ENCODE measurements at regions not wholly inside any gene's neighbourhood (a gene's known extent, or its start where the extent isn't known, plus 50 kb on each side); places are given as distances from the start of the nearest gene placed in this dataset.

DNA sequence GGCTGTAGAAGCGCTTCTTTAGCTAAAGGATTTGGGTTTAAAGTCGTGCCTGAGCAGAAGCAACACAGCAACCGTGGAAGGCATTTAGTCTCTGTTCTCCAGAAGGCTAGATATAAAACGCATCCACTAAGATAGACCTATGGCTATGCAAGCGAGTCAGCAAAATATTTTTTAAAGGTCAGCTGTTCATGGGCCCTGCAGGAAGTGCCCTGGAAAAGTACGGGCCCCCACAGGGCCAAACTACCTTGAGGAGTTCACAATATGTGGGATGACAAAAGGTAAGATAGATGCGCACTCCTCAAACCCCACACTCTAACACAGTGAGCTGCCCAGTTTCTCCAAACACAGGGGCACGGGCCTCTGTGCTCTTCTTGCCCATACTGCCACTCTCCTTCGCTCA is 261.6 kb downstream of the VPS13C start:
- no peak for DNase-seq
- in situ Hi-C loops (cut with MboI; ENCODE audit: low pct_unique_long_range_greater_than_20kb, low sequenced_read_pairs), result no loop called here

DNA sequence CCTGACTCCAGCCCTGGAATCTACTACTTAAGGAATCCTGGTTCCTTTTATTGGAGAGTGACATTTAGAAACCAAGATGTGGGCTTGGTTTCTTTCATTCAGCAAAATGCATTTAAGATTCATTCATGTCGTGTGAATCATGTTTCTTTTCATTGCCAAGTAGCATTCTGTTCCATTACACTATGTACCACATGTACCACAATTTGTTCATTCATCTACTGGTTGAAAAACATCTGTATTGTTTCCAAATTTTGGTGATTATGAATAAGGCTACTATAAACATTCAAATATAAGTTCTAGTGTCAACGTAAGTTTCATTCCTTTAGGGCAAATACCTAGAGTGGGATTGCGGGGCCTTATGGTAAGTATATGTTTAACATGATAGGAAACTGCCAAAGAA is 264.2 kb downstream of the VPS13C start:
- no peak for DNase-seq
- in situ Hi-C loops (cut with MboI; ENCODE audit: low pct_unique_long_range_greater_than_20kb, low sequenced_read_pairs), result no loop called here

DNA sequence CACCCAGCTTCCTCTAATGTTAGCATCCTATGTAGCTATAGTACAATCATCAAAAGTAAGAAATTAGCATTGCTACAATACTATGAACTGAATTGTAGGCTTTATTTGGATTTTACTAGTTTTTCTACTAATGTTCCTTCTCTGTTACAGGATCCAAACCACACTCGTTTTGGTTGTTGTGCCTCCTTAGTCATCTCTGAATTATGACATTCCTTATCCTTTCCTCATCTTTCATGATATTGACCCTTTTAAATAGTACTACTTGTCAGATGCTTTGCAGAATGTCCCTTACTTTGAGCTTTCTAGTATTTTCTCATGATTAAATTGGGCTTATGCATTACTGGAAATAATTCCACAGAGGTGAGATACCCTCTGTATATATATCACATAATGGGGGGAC is 265.4 kb downstream of the VPS13C start:
- in situ Hi-C loops (cut with MboI; ENCODE audit: low pct_unique_long_range_greater_than_20kb, low sequenced_read_pairs), result no loop called here
- DNase-seq, result no peak

- in situ Hi-C loops (cut with MboI; ENCODE audit: low pct_unique_long_range_greater_than_20kb, low sequenced_read_pairs), result no loop called here
- DNase-seq, result no peak
These were observed 266.0 kb downstream of the VPS13C start for GRCh38 chr15:61794276-61794675.

DNA sequence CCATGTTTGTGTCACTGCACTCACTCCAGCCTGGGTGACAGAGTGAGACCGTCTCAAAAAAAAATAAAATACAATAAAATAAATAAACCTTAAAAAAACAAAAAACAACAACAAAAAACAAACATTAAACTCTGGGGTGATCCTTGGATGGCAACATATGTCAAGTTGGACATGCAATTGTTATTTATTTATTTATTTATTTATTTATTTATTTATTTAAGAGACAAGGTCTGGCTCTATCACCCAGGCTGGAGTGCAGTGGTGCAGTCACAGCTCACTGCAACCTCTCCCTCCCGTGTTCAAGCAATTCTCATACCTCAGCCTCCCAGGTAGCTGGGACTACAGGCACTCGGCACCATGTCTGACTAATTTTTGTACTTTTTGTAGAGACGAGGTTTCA is 275.5 kb downstream of the VPS13C start:
- in situ Hi-C loops (cut with MboI; ENCODE audit: low pct_unique_long_range_greater_than_20kb, low sequenced_read_pairs), result no loop called here
- no peak for DNase-seq

GRCh38 chr15:61780278-61780980 is 279.8 kb downstream of the VPS13C start:
- no peak for DNase-seq

GRCh38 chr15:61777689-61778088 is 282.6 kb downstream of the VPS13C start:
- no peak for DNase-seq
- in situ Hi-C loops (cut with MboI; ENCODE audit: low pct_unique_long_range_greater_than_20kb, low sequenced_read_pairs), result no loop called here

More at GRCh38 chr15:61780278-61780980, 279.8 kb downstream of the VPS13C start:
- in situ Hi-C loops (cut with MboI; ENCODE audit: low pct_unique_long_range_greater_than_20kb, low sequenced_read_pairs), result no loop called here

DNA sequence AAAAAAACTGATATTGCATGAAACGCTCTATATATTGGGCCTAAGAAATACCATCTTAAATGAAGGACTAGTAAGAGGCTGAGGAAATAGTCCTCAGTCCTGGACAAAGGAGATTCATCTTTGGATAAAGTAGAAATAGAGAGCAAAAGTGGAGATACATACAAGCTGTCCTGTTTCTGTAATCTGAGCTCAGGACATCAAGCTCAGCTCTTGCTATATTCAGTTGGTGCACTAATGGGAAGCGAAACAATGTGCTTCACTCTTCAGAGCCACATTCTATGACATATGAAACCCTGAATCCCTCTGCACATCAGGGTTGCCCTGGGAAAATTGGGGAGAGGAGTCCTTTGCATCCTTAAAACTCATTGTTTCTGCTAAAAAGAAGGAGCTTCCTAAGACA is 290.7 kb downstream of the VPS13C start:
- in situ Hi-C loops (cut with MboI; ENCODE audit: low pct_unique_long_range_greater_than_20kb, low sequenced_read_pairs), result no loop called here
- no peak for DNase-seq

DNA sequence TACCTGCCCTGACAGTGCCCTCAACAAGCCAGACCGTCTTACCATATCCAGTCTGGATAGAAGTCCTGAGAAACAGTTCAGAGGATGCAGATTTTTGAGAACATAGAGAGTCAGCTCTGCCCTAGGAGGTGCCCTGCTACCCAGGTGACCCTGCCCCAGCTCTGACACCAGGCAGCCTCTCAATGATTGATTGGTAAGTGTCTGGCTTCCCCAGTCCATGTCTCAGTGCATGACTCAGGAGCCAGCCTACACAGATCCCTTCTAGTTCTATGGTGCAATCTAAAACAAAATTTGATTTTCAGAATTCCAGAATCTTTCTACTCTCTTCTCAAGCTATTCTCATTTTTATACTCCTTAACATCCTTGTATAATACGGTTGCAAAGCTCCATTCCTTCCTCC is 292.1 kb downstream of the VPS13C start:
- DNase-seq, result no peak
- in situ Hi-C loops (cut with MboI; ENCODE audit: low pct_unique_long_range_greater_than_20kb, low sequenced_read_pairs), result no loop called here

GRCh38 chr15:61764981-61765380 is 295.3 kb downstream of the VPS13C start:
- DNase-seq, result no peak
- in situ Hi-C loops (cut with MboI; ENCODE audit: low pct_unique_long_range_greater_than_20kb, low sequenced_read_pairs), result no loop called here

DNA sequence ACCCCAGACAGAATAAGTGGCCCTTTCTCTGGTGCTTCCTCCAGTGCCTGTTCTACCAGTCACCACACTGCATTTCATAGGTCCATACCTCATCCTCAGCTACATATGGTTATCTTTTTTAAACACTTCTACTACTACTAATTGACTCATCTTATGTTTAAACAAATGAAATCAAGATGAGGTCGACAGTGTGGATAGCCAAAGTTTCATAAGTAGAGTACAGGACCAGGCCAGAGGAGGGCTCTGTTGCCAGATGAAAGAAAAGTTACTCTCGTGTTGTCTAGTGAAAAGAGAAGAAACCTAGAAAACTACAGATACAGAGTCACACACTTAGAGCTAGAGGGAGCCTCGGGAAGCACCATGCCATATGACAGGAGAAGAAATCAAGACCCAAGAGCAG is 296.1 kb downstream of the VPS13C start:
- in situ Hi-C loops (cut with MboI; ENCODE audit: low pct_unique_long_range_greater_than_20kb, low sequenced_read_pairs), result no loop called here
- DNase-seq, result no peak

- in situ Hi-C loops (cut with MboI; ENCODE audit: low pct_unique_long_range_greater_than_20kb, low sequenced_read_pairs), result no loop called here
- no peak for DNase-seq
These were observed 297.6 kb downstream of the VPS13C start for GRCh38 chr15:61762676-61763075.

DNA sequence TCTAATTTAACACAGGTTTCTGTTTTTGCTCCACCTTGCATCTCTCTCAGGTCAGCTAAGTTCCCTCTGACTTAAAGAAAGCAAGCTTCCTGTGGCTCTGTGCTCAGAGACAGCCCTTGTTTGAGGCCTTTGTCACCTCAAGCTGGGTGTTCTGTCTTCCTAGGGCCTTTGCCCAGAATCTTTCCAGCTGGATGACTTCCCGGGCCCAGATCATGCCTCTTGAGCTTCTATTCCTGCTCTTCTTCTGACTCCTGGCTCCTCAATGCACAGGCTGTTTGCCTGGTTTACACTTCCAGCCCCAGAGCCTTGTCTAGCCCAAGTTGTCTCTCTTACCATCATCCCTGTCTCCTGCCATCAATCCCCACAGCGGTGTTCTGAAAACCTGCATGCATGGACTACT is 300.6 kb downstream of the VPS13C start:
- in situ Hi-C loops (cut with MboI; ENCODE audit: low pct_unique_long_range_greater_than_20kb, low sequenced_read_pairs), result no loop called here
- no peak for DNase-seq

GRCh38 chr15:61756071-61756820 is 304.0 kb downstream of the VPS13C start:
- no peak for DNase-seq
- in situ Hi-C loops (cut with MboI; ENCODE audit: low pct_unique_long_range_greater_than_20kb, low sequenced_read_pairs), result no loop called here

- in situ Hi-C loops (cut with MboI; ENCODE audit: low pct_unique_long_range_greater_than_20kb, low sequenced_read_pairs), result no loop called here
- no peak for DNase-seq
These were observed 304.8 kb downstream of the VPS13C start for GRCh38 chr15:61755467-61755866.

DNA sequence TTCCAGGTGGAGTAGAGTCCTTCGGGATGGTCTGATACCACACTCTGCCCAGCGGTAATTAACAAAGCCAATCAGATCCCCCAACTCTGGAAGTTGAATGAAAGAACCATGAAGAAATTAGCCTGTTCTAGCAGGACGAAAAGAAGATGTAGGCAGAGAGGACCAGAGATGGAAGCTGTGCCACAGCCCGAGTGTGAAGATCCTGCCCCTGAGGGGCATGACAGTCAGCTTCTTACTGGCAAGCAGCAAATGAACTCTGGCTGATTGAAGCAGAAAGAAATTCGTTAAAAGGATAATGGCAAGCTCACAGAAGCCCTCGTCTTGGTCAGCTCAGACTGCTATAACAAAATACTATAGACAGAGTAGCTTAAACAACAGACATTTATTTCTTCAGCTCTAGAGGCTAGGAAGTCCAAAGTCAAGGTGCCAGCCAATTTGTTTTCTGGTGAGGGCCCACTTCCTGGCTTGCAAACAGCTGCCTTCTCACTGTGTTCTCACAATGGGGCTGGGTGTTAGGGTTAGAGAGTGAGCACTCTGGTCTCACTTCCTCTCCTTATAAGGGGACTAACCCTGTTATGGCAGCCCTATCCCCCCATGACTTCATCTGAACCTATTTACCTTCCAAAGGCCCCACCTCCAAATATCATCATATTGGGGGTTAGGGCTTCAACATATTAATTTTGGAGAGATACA is 307.1 kb downstream of the VPS13C start:
- DNase-seq, result no peak
- in situ Hi-C loops (cut with MboI; ENCODE audit: low pct_unique_long_range_greater_than_20kb, low sequenced_read_pairs), result no loop called here

GRCh38 chr15:61752001-61752400 is 308.2 kb downstream of the VPS13C start:
- in situ Hi-C loops (cut with MboI; ENCODE audit: low pct_unique_long_range_greater_than_20kb, low sequenced_read_pairs), result no loop called here
- DNase-seq, result no peak

GRCh38 chr15:61750271-61751084 is 309.8 kb downstream of the VPS13C start:
- in situ Hi-C loops (cut with MboI; ENCODE audit: low pct_unique_long_range_greater_than_20kb, low sequenced_read_pairs), result no loop called here
- DNase-seq, result no peak

GRCh38 chr15:61749169-61749568 is 311.1 kb downstream of the VPS13C start:
- in situ Hi-C loops (cut with MboI; ENCODE audit: low pct_unique_long_range_greater_than_20kb, low sequenced_read_pairs), result no loop called here
- DNase-seq, result no peak

All from KBM-7 (cell line).